Endothelial cell of umbilical vein (primary cell): ENCODE measurements at regions not wholly inside any gene's neighbourhood (a gene's known extent, or its start where the extent isn't known, plus 50 kb on each side); places are given as distances from the start of the nearest gene placed in this dataset.

Source experiments
- BruUV-seq: library from RNA; stranded (reverse); fragments of 400-500 nt; replicated peaks from 2 replicates; lab custom pipeline; 2021; lab: Mats Ljungman, UMichigan
- CTCF ChIA-PET: fragments of 300-600, 350-600 bp; sonication (Branson Sonifier 250); formaldehyde crosslinking; loops from one replicate; lab custom pipeline; 2021; ENCODE audit warnings: antibody characterized with exemption, inconsistent platforms; lab: Charles Lee
- POLR2A ChIA-PET: fragments of 300-600, 350-600 bp; sonication (Branson Sonifier 250); formaldehyde crosslinking; loops from one replicate; lab custom pipeline; 2021; ENCODE audit warnings: antibody characterized with exemption, inconsistent platforms; lab: Charles Lee
- DNase-seq: peaks from one replicate; pipeline ENCODE4 v3.0.0-alpha.2; 2011; ENCODE audit warnings: low read depth, low spot score
- FAIRE-seq: peaks from 2 replicates; lab custom pipeline; 2011; peaks lifted over from hg19 to GRCh38; lab: Jason Lieb, UNC
- H2AFZ ChIP-seq: 2 replicates; pipeline ENCODE4 v1.6.0; 2012; ENCODE audit warnings: low read depth, low read length, control low read depth, inconsistent platforms
- H3K27ac ChIP-seq: 2 replicates; pipeline ENCODE4 v1.5.1; 2011; ENCODE audit warnings: low read depth, mild to moderate bottlenecking, control low read depth, low read length, moderate library complexity; ENCODE audit not compliant: insufficient read depth
- H3K27me3 ChIP-seq, 2 experiments: 2 replicates each; pipeline versions ENCODE4 v1.6.0 to v1.6.1; 2011; ENCODE audit warnings: low read length in 2 of 2, mixed read lengths in 1 of 2; ENCODE audit not compliant: control insufficient read depth in 2 of 2, insufficient read depth in 2 of 2
- H3K36me3 ChIP-seq, 2 experiments: 2 replicates in 1 of 2; 3 replicates in 1 of 2; pipeline ENCODE4 v1.5.1; 2011; ENCODE audit warnings: low read length in 2 of 2, mild to moderate bottlenecking in 1 of 2, moderate library complexity in 1 of 2; ENCODE audit not compliant: control insufficient read depth in 2 of 2, insufficient read depth in 2 of 2; ENCODE audit errors: extremely low read depth in 1 of 2
- H3K4me1 ChIP-seq: 3 replicates; pipeline ENCODE4 v1.5.1; 2011; ENCODE audit warnings: mild to moderate bottlenecking, low read length; ENCODE audit not compliant: control insufficient read depth, insufficient read depth; ENCODE audit errors: extremely low read depth
- H3K4me2 ChIP-seq: 2 replicates; pipeline ENCODE4 v1.6.1; 2011; ENCODE audit warnings: low read length, control low read depth, mixed read lengths; ENCODE audit not compliant: insufficient read depth
- H3K4me3 ChIP-seq, 3 experiments: fragments of 200-600 bp in 1 of 3; sonication (generic), shearing (Covaris generic) in 1 of 3; replicated peaks in 1 of 3; 2 replicates each; pipeline ENCODE4 v1.5.1; 2011 to 2016; ENCODE audit warnings: control low read depth in 3 of 3, low read length in 3 of 3, mild to moderate bottlenecking in 2 of 3, inconsistent platforms in 1 of 3, low read depth in 1 of 3, moderate library complexity in 1 of 3; ENCODE audit not compliant: insufficient read depth in 1 of 3
- H3K79me2 ChIP-seq: 2 replicates; pipeline ENCODE4 v1.6.0; 2012; ENCODE audit warnings: low read length, inconsistent platforms; ENCODE audit not compliant: control insufficient read depth, insufficient read depth
- H3K9ac ChIP-seq: replicated peaks from 2 replicates; pipeline ENCODE3; 2011; ENCODE audit warnings: low read length, control low read depth; ENCODE audit not compliant: insufficient read depth; ENCODE audit errors: extremely low read depth
- H3K9me1 ChIP-seq: replicated peaks from 3 replicates; pipeline ENCODE4 v1.6.0; 2011; ENCODE audit warnings: mild to moderate bottlenecking, low read length; ENCODE audit not compliant: control insufficient read depth, insufficient read depth; ENCODE audit errors: extremely low read depth
- H3K9me3 ChIP-seq: replicated peaks from 2 replicates; pipeline ENCODE4 v1.5.1; 2012; ENCODE audit warnings: low read length, inconsistent platforms; ENCODE audit not compliant: control insufficient read depth, insufficient read depth
- H4K20me1 ChIP-seq: replicated peaks from 2 replicates; pipeline ENCODE3; 2011; ENCODE audit warnings: mild to moderate bottlenecking, low read length; ENCODE audit not compliant: control insufficient read depth, insufficient read depth; ENCODE audit errors: extremely low read depth
- FOS ChIP-seq: IDR thresholded peaks from 2 replicates; pipeline ENCODE4 v1.6.1; 2011; ENCODE audit warnings: mild to moderate bottlenecking, low read length, moderate library complexity, borderline replicate concordance; ENCODE audit not compliant: insufficient read depth
- JUN ChIP-seq: IDR thresholded peaks from 2 replicates; pipeline ENCODE4 v1.6.1; 2011; ENCODE audit warnings: borderline replicate concordance, low read depth; ENCODE audit not compliant: insufficient read length, insufficient read depth
- POLR2A ChIP-seq: IDR thresholded peaks from 2 replicates; pipeline ENCODE4 v1.6.1; 2012; ENCODE audit warnings: low read depth, mild to moderate bottlenecking, control low read depth, low read length
- POLR2AphosphoS5 ChIP-seq: IDR thresholded peaks from 2 replicates; pipeline ENCODE4 v1.6.1; 2012; ENCODE audit warnings: low read depth, mild to moderate bottlenecking, control low read depth, low read length, moderate library complexity; ENCODE audit not compliant: insufficient read depth
- dilution Hi-C: fragments of 300-500 bp; cut with MboI; formaldehyde crosslinking; loops from one replicate; pipeline ENCODE4 v1.15.0; 2019; ENCODE audit warnings: low sequenced_read_pairs; ENCODE audit not compliant: extremely low pct_ligation_motif_present
- intact Hi-C: fragments of 100-400 bp; cut with micrococcal nuclease; formaldehyde crosslinking; loops from one replicate; pipeline ENCODE4 v1.10.0; 2022
- TF ChIP-seq, protein P1 (sequence below), 2 donors: IDR thresholded peaks; 1 replicate in 1 of 2; 2 replicates in 1 of 2; pipeline ENCODE4 v1.5.1; 2011; ENCODE audit warnings: low read length in 2 of 2, mild to moderate bottlenecking in 2 of 2, moderate library complexity in 2 of 2, control low read depth in 1 of 2, inconsistent platforms in 1 of 2, low read depth in 1 of 2; ENCODE audit not compliant: insufficient read depth in 1 of 2; ENCODE audit errors: extremely low read depth in 1 of 2
- TF ChIP-seq, protein P2 (sequence below): IDR thresholded peaks from 2 replicates; pipeline ENCODE4 v1.6.1; 2011; ENCODE audit not compliant: insufficient read depth, insufficient read length

DNA sequence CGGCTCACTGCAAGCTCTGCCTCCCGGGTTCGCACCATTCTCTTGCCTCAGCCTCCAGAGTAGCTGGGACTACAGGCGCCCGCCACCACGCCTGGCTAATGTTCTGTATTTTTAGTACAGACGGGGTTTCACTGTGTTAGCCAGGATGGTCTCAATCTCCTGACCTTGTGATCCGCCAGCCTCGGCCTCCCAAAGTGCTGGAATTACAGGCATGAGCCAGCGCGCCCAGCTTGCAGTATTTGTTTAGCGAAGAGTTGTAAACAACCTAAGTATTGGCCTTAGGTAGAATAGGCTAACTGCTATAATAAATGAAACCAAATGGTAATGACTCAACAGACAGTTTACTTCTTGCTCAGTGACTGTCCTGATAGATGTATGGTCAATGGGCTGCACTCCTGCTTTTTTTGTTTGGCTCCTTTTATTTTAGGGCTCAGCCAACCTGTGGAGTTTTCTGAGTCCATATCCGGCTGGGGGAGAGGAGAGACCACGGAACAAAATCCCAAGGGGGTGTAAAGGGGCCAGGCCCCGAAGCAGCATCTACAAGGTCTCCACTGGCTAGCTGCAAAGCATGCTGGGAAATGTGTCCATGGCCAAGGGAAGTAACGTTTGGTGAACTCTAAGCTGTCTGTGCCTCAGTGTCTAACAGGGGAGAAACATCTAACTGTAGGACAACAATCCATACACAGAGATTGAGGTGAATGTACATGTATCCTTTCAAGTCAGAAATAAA, 841.0 kb upstream of the ID2 start:
- TF ChIP-seq POLR2A (no peak), POLR2AphosphoS5 (no peak), JUN (no peak), FOS (no peak)
- TF ChIP-seq, protein P1, sequence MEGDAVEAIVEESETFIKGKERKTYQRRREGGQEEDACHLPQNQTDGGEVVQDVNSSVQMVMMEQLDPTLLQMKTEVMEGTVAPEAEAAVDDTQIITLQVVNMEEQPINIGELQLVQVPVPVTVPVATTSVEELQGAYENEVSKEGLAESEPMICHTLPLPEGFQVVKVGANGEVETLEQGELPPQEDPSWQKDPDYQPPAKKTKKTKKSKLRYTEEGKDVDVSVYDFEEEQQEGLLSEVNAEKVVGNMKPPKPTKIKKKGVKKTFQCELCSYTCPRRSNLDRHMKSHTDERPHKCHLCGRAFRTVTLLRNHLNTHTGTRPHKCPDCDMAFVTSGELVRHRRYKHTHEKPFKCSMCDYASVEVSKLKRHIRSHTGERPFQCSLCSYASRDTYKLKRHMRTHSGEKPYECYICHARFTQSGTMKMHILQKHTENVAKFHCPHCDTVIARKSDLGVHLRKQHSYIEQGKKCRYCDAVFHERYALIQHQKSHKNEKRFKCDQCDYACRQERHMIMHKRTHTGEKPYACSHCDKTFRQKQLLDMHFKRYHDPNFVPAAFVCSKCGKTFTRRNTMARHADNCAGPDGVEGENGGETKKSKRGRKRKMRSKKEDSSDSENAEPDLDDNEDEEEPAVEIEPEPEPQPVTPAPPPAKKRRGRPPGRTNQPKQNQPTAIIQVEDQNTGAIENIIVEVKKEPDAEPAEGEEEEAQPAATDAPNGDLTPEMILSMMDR (IDR thresholded peaks at IDR 0.05; ENCODE audit: extremely low read depth in 1 of 2, insufficient read depth in 1 of 2, low read depth in 1 of 2, low read length in 2 of 2): no peak
- TF ChIP-seq, protein P2, sequence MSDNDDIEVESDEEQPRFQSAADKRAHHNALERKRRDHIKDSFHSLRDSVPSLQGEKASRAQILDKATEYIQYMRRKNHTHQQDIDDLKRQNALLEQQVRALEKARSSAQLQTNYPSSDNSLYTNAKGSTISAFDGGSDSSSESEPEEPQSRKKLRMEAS: no peak
- Histone ChIP-seq H4K20me1 (no peaks in the 10 kb centered on the region), H3K27me3 (no peaks in the 10 kb centered on the region), H3K4me1 (no peaks in the 10 kb centered on the region), H3K4me3 (no peak overlapping the region), H3K27ac (no peak overlapping the region), H3K4me2 (no peak overlapping the region), H3K9me3 (peaks cover 2% of the 10 kb centered on the region), H3K36me3 (no peaks in the 10 kb centered on the region), H3K9ac (no peak overlapping the region), H3K9me1 (no peaks in the 10 kb centered on the region), H3K79me2 (no peaks in the 10 kb centered on the region), H2AFZ (no peak overlapping the region)
- ChIA-PET POLR2A (no interaction called here), CTCF (no interaction called here)
- DNase-seq (no peak), FAIRE-seq (no peak)
- intact Hi-C loops (no loop called here), dilution Hi-C loops (no loop called here)
- no TSS peak for BruUV-seq
